Keratinocyte (primary cell): ENCODE measurements at regions not wholly inside any gene's neighbourhood (a gene's known extent, or its start where the extent isn't known, plus 50 kb on each side); places are given as distances from the start of the nearest gene placed in this dataset.

Source experiments
- DNase-seq: peaks from one replicate; pipeline ENCODE4 v3.0.0-alpha.2; 2011; ENCODE audit warnings: low read depth, missing footprints, low spot score
- FAIRE-seq: peaks from 2 replicates; lab custom pipeline; 2011; peaks lifted over from hg19 to GRCh38; lab: Jason Lieb, UNC
- H2AFZ ChIP-seq: 2 replicates; pipeline ENCODE4 v1.6.0; 2012; ENCODE audit warnings: low read length, control low read depth, inconsistent platforms; ENCODE audit not compliant: control insufficient read depth
- H3K27ac ChIP-seq: 2 replicates; pipeline ENCODE4 v1.5.1; 2011; ENCODE audit warnings: low read length; ENCODE audit not compliant: control insufficient read depth, insufficient read depth
- H3K27me3 ChIP-seq: 3 replicates; pipeline ENCODE4 v1.6.0; 2011; ENCODE audit warnings: low read length; ENCODE audit not compliant: control insufficient read depth, insufficient read depth; ENCODE audit errors: extremely low read depth
- H3K36me3 ChIP-seq, 2 experiments: 2 replicates in 1 of 2; 3 replicates in 1 of 2; pipeline ENCODE4 v1.5.1; 2011; ENCODE audit warnings: low read length in 2 of 2, mild to moderate bottlenecking in 1 of 2; ENCODE audit not compliant: control insufficient read depth in 2 of 2, insufficient read depth in 2 of 2; ENCODE audit errors: extremely low read depth in 1 of 2
- H3K4me1 ChIP-seq: 3 replicates; pipeline ENCODE4 v1.5.1; 2011; ENCODE audit warnings: low read length; ENCODE audit not compliant: control insufficient read depth, insufficient read depth; ENCODE audit errors: extremely low read depth
- H3K4me2 ChIP-seq: 3 replicates; pipeline ENCODE4 v1.6.0; 2011; ENCODE audit warnings: low read depth, low read length; ENCODE audit not compliant: control insufficient read depth, insufficient read depth; ENCODE audit errors: extremely low read depth
- H3K4me3 ChIP-seq, 3 experiments: fragments of 200-600 bp in 1 of 3; sonication (generic) in 1 of 3; 2 replicates in 2 of 3; 3 replicates in 1 of 3; pipeline ENCODE4 v1.5.1; 2011 to 2016; ENCODE audit warnings: low read length in 3 of 3, mild to moderate bottlenecking in 3 of 3, control low read depth in 2 of 3, inconsistent platforms in 1 of 3, low read depth in 1 of 3, mixed read lengths in 1 of 3, mixed run types in 1 of 3, moderate library complexity in 1 of 3; ENCODE audit not compliant: control insufficient read depth in 2 of 3, insufficient read depth in 2 of 3; ENCODE audit errors: extremely low read depth in 1 of 3
- H3K79me2 ChIP-seq: 2 replicates; pipeline ENCODE4 v1.6.0; 2012; ENCODE audit warnings: low read length; ENCODE audit not compliant: control insufficient read depth, insufficient read depth
- H3K9ac ChIP-seq: 3 replicates; pipeline ENCODE4 v1.6.0; 2011; ENCODE audit warnings: low read length; ENCODE audit not compliant: control insufficient read depth, insufficient read depth; ENCODE audit errors: extremely low read depth
- H3K9me1 ChIP-seq: 3 replicates; pipeline ENCODE4 v1.6.0; 2011; ENCODE audit warnings: low read length; ENCODE audit not compliant: control insufficient read depth, insufficient read depth; ENCODE audit errors: extremely low read depth
- H3K9me3 ChIP-seq: 2 replicates; pipeline ENCODE4 v1.5.1; 2012; ENCODE audit warnings: low read depth, low read length; ENCODE audit not compliant: control insufficient read depth
- H4K20me1 ChIP-seq: 3 replicates; pipeline ENCODE4 v1.6.0; 2011; ENCODE audit warnings: low read length; ENCODE audit not compliant: control insufficient read depth, insufficient read depth; ENCODE audit errors: extremely low read depth
- CTCF ChIP-seq, 3 experiments: IDR thresholded peaks in 1 of 3; conservative IDR thresholded peaks in 1 of 3; optimal IDR thresholded peaks in 1 of 3; 2 replicates in 2 of 3; 3 replicates in 1 of 3; pipeline versions ENCODE3 to v1.5.1; 2011; ENCODE audit warnings: low read length in 3 of 3, mild to moderate bottlenecking in 3 of 3, moderate library complexity in 2 of 3, control low read depth in 1 of 3, inconsistent platforms in 1 of 3; ENCODE audit not compliant: insufficient read depth in 2 of 3; ENCODE audit errors: extremely low read depth in 1 of 3
- EZH2 ChIP-seq: IDR thresholded peaks from one replicate; pipeline ENCODE4 v1.6.1; 2012; ENCODE audit warnings: inconsistent platforms, mild to moderate bottlenecking, low read length, moderate library complexity
- dilution Hi-C: fragments of 300-500 bp; cut with MboI; formaldehyde crosslinking; loops from one replicate; pipeline ENCODE4 v1.7.0; 2020; ENCODE audit warnings: low sequenced_read_pairs; ENCODE audit not compliant: extremely low pct_ligation_motif_present

- Histone ChIP-seq H3K79me2 (no peaks in the 10 kb centered on the region), H3K4me3 (no peak overlapping the region), H3K9me1 (no peaks in the 10 kb centered on the region), H3K9ac (no peak overlapping the region), H3K27me3 (no peaks in the 10 kb centered on the region), H4K20me1 (no peaks in the 10 kb centered on the region), H3K4me2 (no peak overlapping the region), H3K9me3 (no peaks in the 10 kb centered on the region), H3K27ac (no peak overlapping the region), H3K4me1 (no peaks in the 10 kb centered on the region), H2AFZ (no peak overlapping the region), H3K36me3 (no peaks in the 10 kb centered on the region)
- dilution Hi-C loops = no loop called here
- DNase-seq (no peak), FAIRE-seq (no peak)
- no peak for TF ChIP-seq EZH2
- no peak for TF ChIP-seq CTCF (optimal IDR thresholded peaks at IDR 0.05 in 1 of 3, IDR thresholded peaks at IDR 0.05 in 1 of 3, conservative IDR thresholded peaks at IDR 0.05 in 1 of 3; ENCODE audit: extremely low read depth in 1 of 3, insufficient read depth in 2 of 3, low read length in 3 of 3)
Measured at GRCh38 chr9:71295928-71296327, 174.5 kb upstream of the TRPM3 start.

GRCh38 chr9:71286146-71286545 lies 164.7 kb upstream of the TRPM3 start:
- no peaks in the 10 kb centered on the region for H3K36me3 ChIP-seq
- no peak overlapping the region for H2AFZ ChIP-seq
- H3K4me3 ChIP-seq = no peak overlapping the region
- no peak overlapping the region for H3K9ac ChIP-seq
- no peaks in the 10 kb centered on the region for H3K79me2 ChIP-seq
- no peak for TF ChIP-seq EZH2
- no peak for TF ChIP-seq CTCF (optimal IDR thresholded peaks at IDR 0.05 in 1 of 3, IDR thresholded peaks at IDR 0.05 in 1 of 3, conservative IDR thresholded peaks at IDR 0.05 in 1 of 3; ENCODE audit: extremely low read depth in 1 of 3, insufficient read depth in 2 of 3, low read length in 3 of 3)
- FAIRE-seq (no peak), DNase-seq (no peak)
- no peaks in the 10 kb centered on the region for H3K9me3 ChIP-seq
- no peaks in the 10 kb centered on the region for H4K20me1 ChIP-seq
- no peak overlapping the region for H3K27ac ChIP-seq
- dilution Hi-C loops = no loop called here
- H3K4me2 ChIP-seq = no peak overlapping the region
- no peaks in the 10 kb centered on the region for H3K9me1 ChIP-seq
- peaks cover 2% of the 10 kb centered on the region for H3K4me1 ChIP-seq
- no peaks in the 10 kb centered on the region for H3K27me3 ChIP-seq
